HEK293 (cell line): ENCODE measurements at regions not wholly inside any gene's neighbourhood (a gene's known extent, or its start where the extent isn't known, plus 50 kb on each side); places are given as distances from the start of the nearest gene placed in this dataset.

ENCODE experiments used
- BCL6B ChIP-seq: fragments of 450-650 bp; formaldehyde crosslinking; IDR thresholded peaks from 2 replicates; pipeline ENCODE4 v1.5.1; 2017; ENCODE audit warnings: missing biosample characterization, missing genetic modification characterization
- EGR2 ChIP-seq: fragments of 450-650 bp; formaldehyde crosslinking; IDR thresholded peaks from 2 replicates; pipeline ENCODE4 v1.5.1; 2016; ENCODE audit warnings: low read depth, missing biosample characterization, missing genetic modification characterization
- PRDM1 ChIP-seq: fragments of 450-650 bp; formaldehyde crosslinking; IDR thresholded peaks from 2 replicates; pipeline ENCODE4; 2016; ENCODE audit warnings: missing biosample characterization, missing genetic modification characterization
- REST ChIP-seq: fragments of 450-650 bp; formaldehyde crosslinking; IDR thresholded peaks from 2 replicates; pipeline ENCODE4 v1.5.1; 2016; ENCODE audit warnings: missing biosample characterization, missing genetic modification characterization
- YY1 ChIP-seq: fragments of 450-650 bp; formaldehyde crosslinking; IDR thresholded peaks from 2 replicates; pipeline ENCODE4 v1.5.1; 2018; ENCODE audit warnings: missing biosample characterization, missing genetic modification characterization
- YY2 ChIP-seq: fragments of 450-650 bp; formaldehyde crosslinking; IDR thresholded peaks from 2 replicates; pipeline ENCODE4 v1.5.1; 2016; ENCODE audit warnings: missing biosample characterization, missing genetic modification characterization
- ZBTB48 ChIP-seq: fragments of 450-650 bp; formaldehyde crosslinking; IDR thresholded peaks from 2 replicates; pipeline ENCODE4 v1.5.1; 2016; ENCODE audit warnings: missing biosample characterization, missing genetic modification characterization
- ZNF132 ChIP-seq: fragments of 450-650 bp; formaldehyde crosslinking; IDR thresholded peaks from 2 replicates; pipeline ENCODE4 v1.5.1; 2017; ENCODE audit warnings: missing biosample characterization, missing genetic modification characterization, borderline replicate concordance
- ZNF585B ChIP-seq: fragments of 450-650 bp; formaldehyde crosslinking; IDR thresholded peaks from 2 replicates; pipeline ENCODE4 v1.5.1; 2016; ENCODE audit warnings: missing biosample characterization, missing genetic modification characterization
- ZNF747 ChIP-seq: fragments of 450-650 bp; formaldehyde crosslinking; IDR thresholded peaks from 2 replicates; pipeline ENCODE4 v1.5.1; 2016; ENCODE audit warnings: missing biosample characterization, missing genetic modification characterization
- TF ChIP-seq, protein P1 (sequence below): fragments of 450-650 bp; formaldehyde crosslinking; IDR thresholded peaks from 2 replicates; pipeline ENCODE4 v1.5.1; 2016; ENCODE audit warnings: missing biosample characterization, missing genetic modification characterization
- TF ChIP-seq, protein P2 (sequence below): fragments of 450-650 bp; formaldehyde crosslinking; IDR thresholded peaks from 2 replicates; pipeline ENCODE4 v1.5.1; 2016; ENCODE audit warnings: missing biosample characterization, missing genetic modification characterization
- TF ChIP-seq, protein P3 (sequence below): fragments of 450-650 bp; formaldehyde crosslinking; IDR thresholded peaks from 2 replicates; pipeline ENCODE4 v1.5.0; 2017; ENCODE audit warnings: missing biosample characterization, missing genetic modification characterization, borderline replicate concordance

- TF ChIP-seq, protein P1, sequence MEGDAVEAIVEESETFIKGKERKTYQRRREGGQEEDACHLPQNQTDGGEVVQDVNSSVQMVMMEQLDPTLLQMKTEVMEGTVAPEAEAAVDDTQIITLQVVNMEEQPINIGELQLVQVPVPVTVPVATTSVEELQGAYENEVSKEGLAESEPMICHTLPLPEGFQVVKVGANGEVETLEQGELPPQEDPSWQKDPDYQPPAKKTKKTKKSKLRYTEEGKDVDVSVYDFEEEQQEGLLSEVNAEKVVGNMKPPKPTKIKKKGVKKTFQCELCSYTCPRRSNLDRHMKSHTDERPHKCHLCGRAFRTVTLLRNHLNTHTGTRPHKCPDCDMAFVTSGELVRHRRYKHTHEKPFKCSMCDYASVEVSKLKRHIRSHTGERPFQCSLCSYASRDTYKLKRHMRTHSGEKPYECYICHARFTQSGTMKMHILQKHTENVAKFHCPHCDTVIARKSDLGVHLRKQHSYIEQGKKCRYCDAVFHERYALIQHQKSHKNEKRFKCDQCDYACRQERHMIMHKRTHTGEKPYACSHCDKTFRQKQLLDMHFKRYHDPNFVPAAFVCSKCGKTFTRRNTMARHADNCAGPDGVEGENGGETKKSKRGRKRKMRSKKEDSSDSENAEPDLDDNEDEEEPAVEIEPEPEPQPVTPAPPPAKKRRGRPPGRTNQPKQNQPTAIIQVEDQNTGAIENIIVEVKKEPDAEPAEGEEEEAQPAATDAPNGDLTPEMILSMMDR (tag by site-specific recombination), result no peak
- TF ChIP-seq REST (tag by site-specific recombination) (no peak), YY2 (tag by site-specific recombination) (no peak), YY1 (no peak), ZNF585B (tag by site-specific recombination) (no peak), ZNF132 (tag by site-specific recombination) (no peak), ZNF747 (tag by site-specific recombination) (no peak), PRDM1 (tag by site-specific recombination) (no peak), EGR2 (no peak), BCL6B (tag by site-specific recombination) (no peak), ZBTB48 (tag by site-specific recombination) (no peak)
- TF ChIP-seq, protein P2, sequence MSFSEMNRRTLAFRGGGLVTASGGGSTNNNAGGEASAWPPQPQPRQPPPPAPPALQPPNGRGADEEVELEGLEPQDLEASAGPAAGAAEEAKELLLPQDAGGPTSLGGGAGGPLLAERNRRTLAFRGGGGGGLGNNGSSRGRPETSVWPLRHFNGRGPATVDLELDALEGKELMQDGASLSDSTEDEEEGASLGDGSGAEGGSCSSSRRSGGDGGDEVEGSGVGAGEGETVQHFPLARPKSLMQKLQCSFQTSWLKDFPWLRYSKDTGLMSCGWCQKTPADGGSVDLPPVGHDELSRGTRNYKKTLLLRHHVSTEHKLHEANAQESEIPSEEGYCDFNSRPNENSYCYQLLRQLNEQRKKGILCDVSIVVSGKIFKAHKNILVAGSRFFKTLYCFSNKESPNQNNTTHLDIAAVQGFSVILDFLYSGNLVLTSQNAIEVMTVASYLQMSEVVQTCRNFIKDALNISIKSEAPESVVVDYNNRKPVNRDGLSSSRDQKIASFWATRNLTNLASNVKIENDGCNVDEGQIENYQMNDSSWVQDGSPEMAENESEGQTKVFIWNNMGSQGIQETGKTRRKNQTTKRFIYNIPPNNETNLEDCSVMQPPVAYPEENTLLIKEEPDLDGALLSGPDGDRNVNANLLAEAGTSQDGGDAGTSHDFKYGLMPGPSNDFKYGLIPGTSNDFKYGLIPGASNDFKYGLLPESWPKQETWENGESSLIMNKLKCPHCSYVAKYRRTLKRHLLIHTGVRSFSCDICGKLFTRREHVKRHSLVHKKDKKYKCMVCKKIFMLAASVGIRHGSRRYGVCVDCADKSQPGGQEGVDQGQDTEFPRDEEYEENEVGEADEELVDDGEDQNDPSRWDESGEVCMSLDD (tag by site-specific recombination), result no peak
- TF ChIP-seq, protein P3, sequence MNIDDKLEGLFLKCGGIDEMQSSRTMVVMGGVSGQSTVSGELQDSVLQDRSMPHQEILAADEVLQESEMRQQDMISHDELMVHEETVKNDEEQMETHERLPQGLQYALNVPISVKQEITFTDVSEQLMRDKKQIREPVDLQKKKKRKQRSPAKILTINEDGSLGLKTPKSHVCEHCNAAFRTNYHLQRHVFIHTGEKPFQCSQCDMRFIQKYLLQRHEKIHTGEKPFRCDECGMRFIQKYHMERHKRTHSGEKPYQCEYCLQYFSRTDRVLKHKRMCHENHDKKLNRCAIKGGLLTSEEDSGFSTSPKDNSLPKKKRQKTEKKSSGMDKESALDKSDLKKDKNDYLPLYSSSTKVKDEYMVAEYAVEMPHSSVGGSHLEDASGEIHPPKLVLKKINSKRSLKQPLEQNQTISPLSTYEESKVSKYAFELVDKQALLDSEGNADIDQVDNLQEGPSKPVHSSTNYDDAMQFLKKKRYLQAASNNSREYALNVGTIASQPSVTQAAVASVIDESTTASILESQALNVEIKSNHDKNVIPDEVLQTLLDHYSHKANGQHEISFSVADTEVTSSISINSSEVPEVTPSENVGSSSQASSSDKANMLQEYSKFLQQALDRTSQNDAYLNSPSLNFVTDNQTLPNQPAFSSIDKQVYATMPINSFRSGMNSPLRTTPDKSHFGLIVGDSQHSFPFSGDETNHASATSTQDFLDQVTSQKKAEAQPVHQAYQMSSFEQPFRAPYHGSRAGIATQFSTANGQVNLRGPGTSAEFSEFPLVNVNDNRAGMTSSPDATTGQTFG (tag by site-specific recombination), result no peak
These were observed 146.8 kb upstream of the B3GALT2 start for GRCh38 chr1:193333166-193333565.
